ENCODE measurements at regions not wholly inside any gene's neighbourhood (a gene's known extent, or its start where the extent isn't known, plus 50 kb on each side); places are given as distances from the start of the nearest gene placed in this dataset.
"Not testable (repeated sequence)": the region's sequence is repeated elsewhere in the genome, so short reads cannot be mapped to it uniquely, and the experiment has no call there.

DNA sequence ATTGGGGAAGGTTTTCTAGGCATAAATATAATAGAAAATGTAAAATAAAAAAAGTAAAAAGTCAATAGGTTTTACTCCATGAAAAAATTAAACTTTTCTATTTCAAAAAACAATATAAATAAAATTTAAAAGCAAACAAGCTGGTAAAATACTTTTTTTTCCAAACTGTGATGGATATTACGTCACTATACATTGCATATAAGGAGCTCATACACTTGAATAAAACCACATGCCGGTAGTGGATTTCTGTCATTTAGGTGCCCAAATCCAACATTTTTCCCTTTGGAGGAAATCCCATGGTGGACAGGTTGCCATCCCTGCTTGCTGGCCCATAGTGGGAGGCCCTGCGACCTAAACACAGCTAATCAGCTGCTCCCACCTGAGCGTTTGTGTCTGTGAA is 289.4 kb upstream of the HNRNPA3 start:
- no peaks in the 10 kb centered on the region for H3K4me1 ChIP-seq (ENCODE audit: control insufficient read depth in 2 of 3, insufficient read depth in 2 of 3, low read depth in 1 of 3, low read length in 3 of 3)
- H3K27me3 ChIP-seq (ENCODE audit: control insufficient read depth, insufficient read depth, low read length) = no peaks in the 10 kb centered on the region
- no peak overlapping the region for H3K4me3 ChIP-seq (ENCODE audit: low read length in 3 of 3)
- H3K27ac ChIP-seq (ENCODE audit: low read depth in 2 of 2, low read length in 2 of 2) = no peak overlapping the region
- intact Hi-C loops (cut with DNase I) = no loop called here
- TF ChIP-seq CTCF (IDR thresholded peaks at IDR 0.05; ENCODE audit: borderline replicate concordance, extremely low read depth, insufficient read depth) = no peak
- no peaks in the 10 kb centered on the region for H3K36me3 ChIP-seq (ENCODE audit: control insufficient read depth in 2 of 3, insufficient read depth in 3 of 3, low read length in 3 of 3)
- no peak overlapping the region for H3K9ac ChIP-seq (ENCODE audit: low read length in 3 of 3)
- FAIRE-seq (peak; percentile 21), DNase-seq (no peak)
- H3K9me3 ChIP-seq (ENCODE audit: control insufficient read depth in 2 of 3, insufficient read depth in 1 of 3, low read length in 3 of 3) = no peaks in the 10 kb centered on the region

DNA sequence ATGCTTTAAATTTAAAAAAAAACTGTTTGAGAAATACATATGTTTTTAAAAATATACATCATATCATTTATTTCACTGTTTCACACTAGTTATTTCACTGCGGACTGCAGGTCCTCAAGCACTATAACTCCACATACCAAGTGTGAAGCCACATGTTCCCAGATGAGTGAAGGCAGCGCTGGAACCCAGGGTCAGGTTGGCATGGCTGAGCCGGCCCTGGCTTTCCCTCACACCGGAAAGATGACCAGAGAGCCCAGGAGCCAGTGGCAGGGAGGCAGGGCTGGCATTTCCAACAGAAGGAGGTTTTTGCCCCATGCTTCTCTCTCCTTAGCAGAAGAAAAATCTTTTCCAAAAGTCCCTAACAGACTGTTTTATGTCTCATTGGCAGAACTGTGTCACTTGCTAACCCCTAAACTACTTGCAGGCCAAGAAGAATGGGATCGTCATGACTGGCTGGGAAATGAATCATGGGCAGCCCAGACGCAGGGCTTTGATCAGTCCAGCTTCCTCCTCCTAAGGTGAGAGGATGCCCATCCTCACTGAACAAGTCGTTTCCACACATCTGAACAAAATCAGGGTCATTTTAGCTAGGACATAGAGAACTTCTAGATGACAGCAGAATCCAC is 287.6 kb upstream of the HNRNPA3 start:
- Histone ChIP-seq H3K27me3 (ENCODE audit: control insufficient read depth, insufficient read depth, low read length) (no peaks in the 10 kb centered on the region), H3K9ac (ENCODE audit: low read length in 3 of 3) (no peak overlapping the region), H3K9me3 (ENCODE audit: control insufficient read depth in 2 of 3, insufficient read depth in 1 of 3, low read length in 3 of 3) (no peaks in the 10 kb centered on the region), H3K27ac (ENCODE audit: low read depth in 2 of 2, low read length in 2 of 2) (no peak overlapping the region), H3K4me1 (ENCODE audit: control insufficient read depth in 2 of 3, insufficient read depth in 2 of 3, low read depth in 1 of 3, low read length in 3 of 3) (no peaks in the 10 kb centered on the region), H3K4me3 (ENCODE audit: low read length in 3 of 3) (no peak overlapping the region), H3K36me3 (ENCODE audit: control insufficient read depth in 2 of 3, insufficient read depth in 3 of 3, low read length in 3 of 3) (no peaks in the 10 kb centered on the region)
- no peak for DNase-seq
- no peak for FAIRE-seq
- intact Hi-C loops (cut with DNase I) = no loop called here
- TF ChIP-seq CTCF (IDR thresholded peaks at IDR 0.05; ENCODE audit: borderline replicate concordance, extremely low read depth, insufficient read depth) = no peak

- no peak for TF ChIP-seq CTCF (IDR thresholded peaks at IDR 0.05; ENCODE audit: borderline replicate concordance, extremely low read depth, insufficient read depth)
- Histone ChIP-seq H3K27me3 (ENCODE audit: control insufficient read depth, insufficient read depth, low read length) (no peaks in the 10 kb centered on the region), H3K9ac (ENCODE audit: low read length in 3 of 3) (no peak overlapping the region), H3K36me3 (ENCODE audit: control insufficient read depth in 2 of 3, insufficient read depth in 3 of 3, low read length in 3 of 3) (no peaks in the 10 kb centered on the region), H3K9me3 (ENCODE audit: control insufficient read depth in 2 of 3, insufficient read depth in 1 of 3, low read length in 3 of 3) (no peaks in the 10 kb centered on the region), H3K4me3 (ENCODE audit: low read length in 3 of 3) (no peak overlapping the region), H3K4me1 (ENCODE audit: control insufficient read depth in 2 of 3, insufficient read depth in 2 of 3, low read depth in 1 of 3, low read length in 3 of 3) (no peaks in the 10 kb centered on the region), H3K27ac (ENCODE audit: low read depth in 2 of 2, low read length in 2 of 2) (no peak overlapping the region)
- FAIRE-seq (no peak), DNase-seq (no peak)
- intact Hi-C loops (cut with DNase I) = no loop called here
Measured at GRCh38 chr2:176926453-176926852, 286.1 kb upstream of the HNRNPA3 start.

- H3K9ac ChIP-seq (ENCODE audit: low read length in 3 of 3); H3K27me3 ChIP-seq (ENCODE audit: control insufficient read depth, insufficient read depth, low read length); H3K4me3 ChIP-seq (ENCODE audit: low read length in 3 of 3); H3K36me3 ChIP-seq (ENCODE audit: control insufficient read depth in 2 of 3, insufficient read depth in 3 of 3, low read length in 3 of 3); H3K4me1 ChIP-seq (ENCODE audit: control insufficient read depth in 2 of 3, insufficient read depth in 2 of 3, low read depth in 1 of 3, low read length in 3 of 3); FAIRE-seq; H3K27ac ChIP-seq (ENCODE audit: low read depth in 2 of 2, low read length in 2 of 2); DNase-seq; H3K9me3 ChIP-seq (ENCODE audit: control insufficient read depth in 2 of 3, insufficient read depth in 1 of 3, low read length in 3 of 3); intact Hi-C loops (cut with DNase I): not testable (repeated sequence)
Measured at GRCh38 chr2:176929387-176929786, 283.2 kb upstream of the HNRNPA3 start.
